IMR-90 (cell line): ENCODE measurements at regions not wholly inside any gene's neighbourhood (a gene's known extent, or its start where the extent isn't known, plus 50 kb on each side); places are given as distances from the start of the nearest gene placed in this dataset.
A peak's percentile ranks its signal among the peaks of the same experiment; 100 is the strongest.

Experiments used
- ATAC-seq: fragments of 200-7000 bp; cut with Tn5 transposase; 2 replicates; pipeline ENCODE4 v1.9.1; 2020; ENCODE audit warnings: low read depth, mild to moderate bottlenecking, moderate library complexity
- BruUV-seq: library from RNA; stranded (reverse); fragments of 400-500 nt; replicated peaks from 2 replicates; lab custom pipeline; 2021; lab: Mats Ljungman, UMichigan
- CTCF ChIA-PET: fragments of 300-600 bp; formaldehyde crosslinking; extraction: SDS; loops from one replicate; lab custom pipeline; 2021; ENCODE audit warnings: antibody characterized with exemption; lab: Yijun Ruan, JAX
- POLR2A ChIA-PET: fragments of 300-600 bp; sonication (Branson Sonifier 250); formaldehyde crosslinking; loops from one replicate; lab custom pipeline; 2022; ENCODE audit warnings: antibody characterized with exemption; ENCODE audit not compliant: unreplicated experiment; lab: Charles Lee
- DNase-seq: peaks from one replicate; pipeline ENCODE4 v3.0.0; 2013
- H2AFZ ChIP-seq: replicated peaks from 2 replicates; pipeline ENCODE3; 2013; ENCODE audit warnings: low read length, mild to moderate bottlenecking; ENCODE audit not compliant: poor library complexity
- H2AK5ac ChIP-seq: 2 replicates; pipeline ENCODE4 v1.6.1; 2013; ENCODE audit warnings: low read depth, low read length, inconsistent platforms
- H2AK9ac ChIP-seq: replicated peaks from 2 replicates; pipeline ENCODE3; 2013; ENCODE audit warnings: mild to moderate bottlenecking, low read depth, low read length, moderate library complexity; ENCODE audit not compliant: poor library complexity
- H2BK120ac ChIP-seq: 2 replicates; pipeline ENCODE4 v1.6.1; 2013; ENCODE audit warnings: low read depth, low read length, inconsistent platforms
- H2BK15ac ChIP-seq: 3 replicates; pipeline ENCODE4 v1.6.1; 2013; ENCODE audit warnings: low read depth, low read length, inconsistent platforms
- H2BK20ac ChIP-seq: 2 replicates; pipeline ENCODE4 v1.6.1; 2013; ENCODE audit warnings: low read depth, mild to moderate bottlenecking, inconsistent platforms, low read length, moderate library complexity
- H2BK5ac ChIP-seq: 2 replicates; pipeline ENCODE4 v1.6.1; 2013; ENCODE audit warnings: mild to moderate bottlenecking, low read depth, low read length, inconsistent platforms; ENCODE audit not compliant: poor library complexity, severe bottlenecking
- H3K14ac ChIP-seq: replicated peaks from 2 replicates; pipeline ENCODE4 v1.6.1; 2013; ENCODE audit warnings: low read depth, low read length, inconsistent platforms
- H3K18ac ChIP-seq: 2 replicates; pipeline ENCODE4 v1.6.1; 2013; ENCODE audit warnings: low read depth, low read length, control low read depth
- H3K23ac ChIP-seq: 2 replicates; pipeline ENCODE4 v1.6.1; 2013; ENCODE audit warnings: low read depth, low read length, inconsistent platforms
- H3K27ac ChIP-seq: 2 replicates; pipeline ENCODE4 v1.5.1; 2013; ENCODE audit warnings: mild to moderate bottlenecking, control low read depth, low read length; ENCODE audit not compliant: insufficient read depth
- H3K27me3 ChIP-seq: 2 replicates; pipeline ENCODE4 v1.6.1; 2013; ENCODE audit warnings: low read length; ENCODE audit not compliant: control insufficient read depth, insufficient read depth
- H3K36me3 ChIP-seq: 2 replicates; pipeline ENCODE4 v1.6.1; 2013; ENCODE audit warnings: low read length, mixed read lengths; ENCODE audit not compliant: control insufficient read depth, insufficient read depth
- H3K4ac ChIP-seq: 2 replicates; pipeline ENCODE4 v1.6.1; 2013; ENCODE audit warnings: low read depth, low read length, inconsistent platforms
- H3K4me1 ChIP-seq: 2 replicates; pipeline ENCODE4 v1.6.1; 2013; ENCODE audit warnings: low read length, mixed read lengths; ENCODE audit not compliant: control insufficient read depth, insufficient read depth
- H3K4me2 ChIP-seq: 2 replicates; pipeline ENCODE4 v1.6.1; 2013; ENCODE audit warnings: low read depth, mild to moderate bottlenecking, control low read depth, low read length, moderate library complexity
- H3K4me3 ChIP-seq: 2 replicates; pipeline ENCODE4 v1.5.1; 2013; ENCODE audit warnings: low read depth, mild to moderate bottlenecking, control low read depth, low read length, moderate library complexity; ENCODE audit not compliant: insufficient read depth
- H3K56ac ChIP-seq: 2 replicates; pipeline ENCODE4 v1.6.1; 2013; ENCODE audit warnings: low read length, inconsistent platforms; ENCODE audit not compliant: insufficient read depth; ENCODE audit errors: extremely low read depth
- H3K79me1 ChIP-seq, 2 experiments: 2 replicates each; pipeline ENCODE4 v1.6.1; 2013; ENCODE audit warnings: low read length in 2 of 2, inconsistent platforms in 1 of 2, low read depth in 1 of 2
- H3K9ac ChIP-seq: 2 replicates; pipeline ENCODE4 v1.6.1; 2013; ENCODE audit warnings: low read depth, low read length, control low read depth
- H3K9me1 ChIP-seq: 2 replicates; pipeline ENCODE4 v1.6.1; 2013; ENCODE audit warnings: low read length, inconsistent platforms; ENCODE audit not compliant: insufficient read depth
- H3K9me3 ChIP-seq: 2 replicates; pipeline ENCODE4 v1.6.1; 2013; ENCODE audit warnings: low read length; ENCODE audit not compliant: control insufficient read depth, insufficient read depth
- H4K20me1 ChIP-seq: 2 replicates; pipeline ENCODE4 v1.6.1; 2013; ENCODE audit warnings: low read length, inconsistent platforms; ENCODE audit not compliant: insufficient read depth
- H4K5ac ChIP-seq: 2 replicates; pipeline ENCODE4 v1.6.1; 2013; ENCODE audit warnings: mild to moderate bottlenecking, low read depth, low read length, control low read depth
- H4K8ac ChIP-seq, 2 experiments: 2 replicates each; pipeline ENCODE4 v1.6.1; 2013; ENCODE audit warnings: low read depth in 2 of 2, low read length in 2 of 2, control low read depth in 1 of 2, inconsistent platforms in 1 of 2
- H4K91ac ChIP-seq: 2 replicates; pipeline ENCODE4 v1.6.1; 2013; ENCODE audit warnings: low read depth, low read length, inconsistent platforms; ENCODE audit not compliant: insufficient read depth
- BHLHE40 ChIP-seq: fragments of 150-350 bp; IDR thresholded peaks from 2 replicates; pipeline ENCODE4 v1.6.1; 2016; ENCODE audit warnings: mild to moderate bottlenecking, low read depth, low read length
- CEBPB ChIP-seq: IDR thresholded peaks from 2 replicates; pipeline ENCODE4 v1.6.1; 2012; ENCODE audit warnings: low read depth, low read length, improper control_type of control experiment
- CHD1 ChIP-seq: IDR thresholded peaks from 2 replicates; pipeline ENCODE4 v1.6.1; 2012; ENCODE audit warnings: low read depth, low read length, improper control_type of control experiment
- FOS ChIP-seq: fragments of 150-350 bp; IDR thresholded peaks from 2 replicates; pipeline ENCODE4 v1.6.1; 2016; ENCODE audit warnings: low read depth, low read length
- MAFK ChIP-seq: IDR thresholded peaks from 2 replicates; pipeline ENCODE4 v1.6.1; 2012; ENCODE audit warnings: low read depth, low read length, improper control_type of control experiment
- MAZ ChIP-seq: IDR thresholded peaks from 2 replicates; pipeline ENCODE4 v1.6.1; 2012; ENCODE audit warnings: low read depth, mild to moderate bottlenecking, low read length, improper control_type of control experiment, moderate library complexity, borderline replicate concordance
- MXI1 ChIP-seq: IDR thresholded peaks from 2 replicates; pipeline ENCODE4 v1.6.1; 2012; ENCODE audit warnings: low read depth, mild to moderate bottlenecking, low read length, moderate library complexity, borderline replicate concordance
- NFE2L2 ChIP-seq: fragments of 150-350 bp; IDR thresholded peaks from 2 replicates; pipeline ENCODE4 v1.6.1; 2016; ENCODE audit warnings: low read depth, mild to moderate bottlenecking, low read length
- RAD21 ChIP-seq: IDR thresholded peaks from 2 replicates; pipeline ENCODE4 v1.6.1; 2012; ENCODE audit warnings: low read length, improper control_type of control experiment
- RCOR1 ChIP-seq: IDR thresholded peaks from 2 replicates; pipeline ENCODE4 v1.6.1; 2012; ENCODE audit warnings: mild to moderate bottlenecking, low read length, improper control_type of control experiment; ENCODE audit not compliant: insufficient replicate concordance
- RFX5 ChIP-seq: IDR thresholded peaks from 2 replicates; pipeline ENCODE4 v1.8.0; 2012; ENCODE audit warnings: low read depth, mild to moderate bottlenecking, low read length, moderate library complexity
- SMC3 ChIP-seq: fragments of 150-350 bp; IDR thresholded peaks from 2 replicates; pipeline ENCODE4 v1.6.1; 2016; ENCODE audit warnings: low read depth, mild to moderate bottlenecking, antibody characterized with exemption, low read length, moderate library complexity
- WGBS, 2 experiments: methylation state at CpG; one replicate each; pipeline versions ENCODE4 v1.1.5 to v1.1.7; 2013; ENCODE audit warnings: missing lambda C conversion rate in 2 of 2; ENCODE audit not compliant: insufficient read length in 1 of 2; ENCODE audit errors: extremely low coverage in 2 of 2; 5-methylcytosine and 5-hydroxymethylcytosine counted together
- dilution Hi-C: fragments of 300-500 bp; cut with HindIII; formaldehyde crosslinking; loops from one replicate; pipeline ENCODE4 v1.14.3; 2018; ENCODE audit warnings: low sequenced_read_pairs; ENCODE audit not compliant: unreplicated experiment
- in situ Hi-C: fragments of 300-500 bp; cut with MboI; formaldehyde crosslinking; loops from 3 replicates; pipeline ENCODE4 v1.14.3; 2019; ENCODE audit warnings: low sequenced_read_pairs, inconsistent platforms, mixed read lengths
- intact Hi-C: fragments of 100-400 bp; cut with micrococcal nuclease; formaldehyde crosslinking; loops from 2 replicates; pipeline ENCODE4 v1.10.0; 2022
- TF ChIP-seq, protein P1 (sequence below): fragments of 150-350 bp; IDR thresholded peaks from 2 replicates; pipeline ENCODE4 v1.6.1; 2016; ENCODE audit warnings: low read depth, mild to moderate bottlenecking, low read length, moderate library complexity, borderline replicate concordance
- TF ChIP-seq, protein P2 (sequence below): fragments of 150-350 bp; IDR thresholded peaks from 2 replicates; pipeline ENCODE4 v1.6.1; 2017; ENCODE audit warnings: mild to moderate bottlenecking, antibody characterized with exemption, low read length, low read depth
- TF ChIP-seq, protein P3 (sequence below): conservative IDR thresholded peaks from 2 replicates; pipeline ENCODE4 v1.5.1; 2012; ENCODE audit warnings: mild to moderate bottlenecking, low read depth, low read length, improper control_type of control experiment

DNA sequence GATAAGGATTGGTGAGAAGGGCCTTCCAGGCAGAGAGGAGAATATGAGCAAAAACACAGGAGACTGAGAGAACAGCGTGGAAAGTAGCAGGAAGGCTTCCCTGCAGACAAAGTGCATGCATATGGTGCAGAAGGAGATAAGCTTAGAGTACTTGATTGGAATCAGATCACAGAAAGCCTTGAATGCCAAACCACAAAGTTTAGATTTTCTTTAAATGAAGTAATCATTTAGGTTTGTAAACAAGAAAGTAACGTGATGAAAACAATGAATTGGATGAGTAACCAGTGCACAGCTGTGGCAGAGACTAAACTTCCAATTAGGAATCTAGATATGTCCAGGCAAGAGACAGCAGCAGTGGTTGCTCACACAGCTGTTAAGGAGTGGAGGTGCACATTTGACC is 83.8 kb upstream of the C1QTNF7 start:
- peaks cover 10% of the 10 kb centered on the region for H3K27me3 ChIP-seq
- peak; percentile 80 for ATAC-seq
- no peak for TF ChIP-seq MAZ
- TF ChIP-seq SMC3: no peak; the same call in 1 of the 2 replicates
- peak; percentile 80 for TF ChIP-seq RCOR1
- peak; percentile 84; the same call in 1 of the 2 replicates for TF ChIP-seq FOS
- no peak for TF ChIP-seq CHD1
- peak; percentile 15; the same call in 1 of the 2 replicates for TF ChIP-seq CEBPB
- TF ChIP-seq, protein P1, sequence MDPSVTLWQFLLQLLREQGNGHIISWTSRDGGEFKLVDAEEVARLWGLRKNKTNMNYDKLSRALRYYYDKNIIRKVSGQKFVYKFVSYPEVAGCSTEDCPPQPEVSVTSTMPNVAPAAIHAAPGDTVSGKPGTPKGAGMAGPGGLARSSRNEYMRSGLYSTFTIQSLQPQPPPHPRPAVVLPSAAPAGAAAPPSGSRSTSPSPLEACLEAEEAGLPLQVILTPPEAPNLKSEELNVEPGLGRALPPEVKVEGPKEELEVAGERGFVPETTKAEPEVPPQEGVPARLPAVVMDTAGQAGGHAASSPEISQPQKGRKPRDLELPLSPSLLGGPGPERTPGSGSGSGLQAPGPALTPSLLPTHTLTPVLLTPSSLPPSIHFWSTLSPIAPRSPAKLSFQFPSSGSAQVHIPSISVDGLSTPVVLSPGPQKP: no peak
- TF ChIP-seq, protein P2, sequence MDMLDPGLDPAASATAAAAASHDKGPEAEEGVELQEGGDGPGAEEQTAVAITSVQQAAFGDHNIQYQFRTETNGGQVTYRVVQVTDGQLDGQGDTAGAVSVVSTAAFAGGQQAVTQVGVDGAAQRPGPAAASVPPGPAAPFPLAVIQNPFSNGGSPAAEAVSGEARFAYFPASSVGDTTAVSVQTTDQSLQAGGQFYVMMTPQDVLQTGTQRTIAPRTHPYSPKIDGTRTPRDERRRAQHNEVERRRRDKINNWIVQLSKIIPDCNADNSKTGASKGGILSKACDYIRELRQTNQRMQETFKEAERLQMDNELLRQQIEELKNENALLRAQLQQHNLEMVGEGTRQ: peak; percentile 60; the same call in 1 of the 2 replicates
- TF ChIP-seq MAFK: no peak
- peak; percentile 97 for TF ChIP-seq BHLHE40
- TF ChIP-seq, protein P3, sequence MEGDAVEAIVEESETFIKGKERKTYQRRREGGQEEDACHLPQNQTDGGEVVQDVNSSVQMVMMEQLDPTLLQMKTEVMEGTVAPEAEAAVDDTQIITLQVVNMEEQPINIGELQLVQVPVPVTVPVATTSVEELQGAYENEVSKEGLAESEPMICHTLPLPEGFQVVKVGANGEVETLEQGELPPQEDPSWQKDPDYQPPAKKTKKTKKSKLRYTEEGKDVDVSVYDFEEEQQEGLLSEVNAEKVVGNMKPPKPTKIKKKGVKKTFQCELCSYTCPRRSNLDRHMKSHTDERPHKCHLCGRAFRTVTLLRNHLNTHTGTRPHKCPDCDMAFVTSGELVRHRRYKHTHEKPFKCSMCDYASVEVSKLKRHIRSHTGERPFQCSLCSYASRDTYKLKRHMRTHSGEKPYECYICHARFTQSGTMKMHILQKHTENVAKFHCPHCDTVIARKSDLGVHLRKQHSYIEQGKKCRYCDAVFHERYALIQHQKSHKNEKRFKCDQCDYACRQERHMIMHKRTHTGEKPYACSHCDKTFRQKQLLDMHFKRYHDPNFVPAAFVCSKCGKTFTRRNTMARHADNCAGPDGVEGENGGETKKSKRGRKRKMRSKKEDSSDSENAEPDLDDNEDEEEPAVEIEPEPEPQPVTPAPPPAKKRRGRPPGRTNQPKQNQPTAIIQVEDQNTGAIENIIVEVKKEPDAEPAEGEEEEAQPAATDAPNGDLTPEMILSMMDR: no peak
- no peak for TF ChIP-seq RAD21
- TF ChIP-seq NFE2L2: no peak
- TF ChIP-seq MXI1: no peak
- TF ChIP-seq RFX5: no peak
- H4K20me1 ChIP-seq: no peaks in the 10 kb centered on the region
- WGBS, 2 experiments: 13% methylated on average over 1 of the region's 2 CpGs; no CpG with 5 or more reads in 1 of the 2 experiments
- no peaks in the 10 kb centered on the region for H3K36me3 ChIP-seq
- no peak overlapping the region for H3K4me3 ChIP-seq
- no peak overlapping the region for H3K56ac ChIP-seq
- H3K4ac ChIP-seq: peak overlapping the region; percentile 58
- peak overlapping the region; percentile 33; the same call in 1 of the 2 replicates for H3K27ac ChIP-seq
- H2BK120ac ChIP-seq: peak overlapping the region; percentile 65
- H3K4me1 ChIP-seq: peaks cover 9% of the 10 kb centered on the region
- no TSS peak for BruUV-seq
- H3K18ac ChIP-seq: peak overlapping the region; percentile 61; the same call in 1 of the 2 replicates
- in situ Hi-C loops (loop anchor here (25.0 kb wide), 1 partner anchor 1432 kb away; no protein-coding TSS in a partner anchor), intact Hi-C loops (loop anchor here (2.0 to 5.0 kb wide), 3 partner anchors 58 to 113 kb away; no protein-coding TSS in a partner anchor), dilution Hi-C loops (no loop called here)
- H2BK5ac ChIP-seq: peak overlapping the region; percentile 71
- no peaks in the 10 kb centered on the region for H3K9me3 ChIP-seq
- no peak overlapping the region for H2AK5ac ChIP-seq
- H2AFZ ChIP-seq: no peak overlapping the region
- no peak overlapping the region for H3K23ac ChIP-seq
- POLR2A ChIA-PET: no interaction called here
- H2BK15ac ChIP-seq: no peak overlapping the region
- 0 out of 2 replicates have a peak overlapping the region, but pooled peaks have one; percentile 7 for H4K5ac ChIP-seq
- no peak overlapping the region for H2AK9ac ChIP-seq
- H4K8ac ChIP-seq: no peak overlapping the region
- H4K91ac ChIP-seq: no peak overlapping the region
- H3K9ac ChIP-seq: no peak overlapping the region
- no peaks in the 10 kb centered on the region for H3K79me1 ChIP-seq
- H2BK20ac ChIP-seq: peak overlapping the region; percentile 75
- H3K9me1 ChIP-seq: peaks cover 3% of the 10 kb centered on the region; the same call in 1 of the 2 replicates
- H3K14ac ChIP-seq: peak overlapping the region; percentile 46
- CTCF ChIA-PET: interaction anchor here (1.0 kb wide), 1 partner anchor 52 kb away, joined by 3 read pairs; no protein-coding TSS in a partner anchor
- peak; percentile 96 for DNase-seq
- H3K4me2 ChIP-seq: peak overlapping the region; percentile 68
